Left lung (tissue), 4 donors: ENCODE measurements at regions not wholly inside any gene's neighbourhood (a gene's known extent, or its start where the extent isn't known, plus 50 kb on each side); places are given as distances from the start of the nearest gene placed in this dataset.
A peak's percentile ranks its signal among the peaks of the same experiment; 100 is the strongest.
"Not testable (repeated sequence)": the region's sequence is repeated elsewhere in the genome, so short reads cannot be mapped to it uniquely, and the experiment has no call there.

Experiments used
- ATAC-seq: fragments of 200-7000 bp; cut with Tn5 transposase; one replicate; pipeline ENCODE4 v1.9.1; 2020; ENCODE audit warnings: moderate library complexity
- DNase-seq, 4 donors: peaks; one replicate each; pipeline ENCODE4 v3.0.0-alpha.2; 2013 to 2020
- H3K27ac ChIP-seq, 2 donors: fragments of 200-600 bp; sonication (generic) in 1 of 2; one replicate each; pipeline versions ENCODE4 v1.5.0 to v1.8.0; 2020 to 2021
- H3K27me3 ChIP-seq, 2 donors: fragments of 200-600 bp; sonication (generic) in 1 of 2; one replicate each; pipeline versions ENCODE4 v1.5.0 to v1.8.0; 2020 to 2021
- H3K36me3 ChIP-seq, 2 donors: fragments of 200-600 bp; sonication (generic) in 1 of 2; one replicate each; pipeline versions ENCODE4 v1.5.0 to v1.8.0; 2020 to 2021
- H3K4me1 ChIP-seq, 2 donors: fragments of 200-600 bp; one replicate each; pipeline ENCODE4 v1.8.0; 2021
- H3K4me3 ChIP-seq, 2 donors: fragments of 200-600 bp; sonication (generic) in 1 of 2; one replicate each; pipeline versions ENCODE4 v1.5.0 to v1.8.0; 2020 to 2021; ENCODE audit warnings: mild to moderate bottlenecking in 1 of 2
- H3K9me3 ChIP-seq, 2 donors: fragments of 200-600 bp; sonication (generic) in 1 of 2; one replicate each; pipeline versions ENCODE4 v1.5.0 to v1.8.0; 2020 to 2021
- CTCF ChIP-seq, 2 donors: fragments of 200-600 bp; sonication (generic) in 1 of 2; IDR thresholded peaks; one replicate each; pipeline versions ENCODE4 v1.5.0 to v1.8.0; 2021; ENCODE audit warnings: antibody characterized with exemption in 2 of 2
- intact Hi-C, 2 donors: fragments of 100-400 bp; cut with DNase I; formaldehyde crosslinking; loops; one replicate each; pipeline versions ENCODE4 v1.11.2 to v1.14.2; 2022
- donor health status: DM: no; HTN: yes; CAD: no.
- donor health status: DM: no; HTN: no; CAD: no.

- no peak for TF ChIP-seq CTCF (IDR thresholded peaks at IDR 0.05)
These were observed 900.6 kb downstream of the NCAM2 start for GRCh38 chr21:21898801-21899200.

GRCh38 chr21:21902416-21902815 lies 904.2 kb downstream of the NCAM2 start:
- H3K27ac ChIP-seq, H3K27me3 ChIP-seq, intact Hi-C loops, H3K36me3 ChIP-seq, H3K4me1 ChIP-seq, ATAC-seq, DNase-seq, H3K4me3 ChIP-seq: not testable (repeated sequence)
- H3K9me3 ChIP-seq: peaks cover 0 to 11% of the 10 kb centered on the region in 2 donors

More at GRCh38 chr21:21898801-21899200, 900.6 kb downstream of the NCAM2 start:
- ATAC-seq (no peak), DNase-seq (no peak)
- Histone ChIP-seq H3K4me3 (no peak overlapping the region), H3K36me3 (no peaks in the 10 kb centered on the region), H3K4me1 (no peaks in the 10 kb centered on the region), H3K27ac (no peak overlapping the region), H3K27me3 (no peaks in the 10 kb centered on the region), H3K9me3 (peaks cover 0 to 26% of the 10 kb centered on the region in 2 donors)
- intact Hi-C loops: no loop called here

GRCh38 chr21:21907271-21907670 lies 909.1 kb downstream of the NCAM2 start:
- H3K27me3 ChIP-seq: no peaks in the 10 kb centered on the region
- no peak for TF ChIP-seq CTCF (IDR thresholded peaks at IDR 0.05)
- intact Hi-C loops: no loop called here
- H3K27ac ChIP-seq: no peak overlapping the region
- H3K36me3 ChIP-seq: no peaks in the 10 kb centered on the region
- H3K4me3 ChIP-seq: no peak overlapping the region
- no peaks in the 10 kb centered on the region for H3K4me1 ChIP-seq
- H3K9me3 ChIP-seq: peaks cover 0 to 12% of the 10 kb centered on the region in 2 donors
- ATAC-seq (no peak), DNase-seq (peak in 1 of 4 donors; percentile 9)

- intact Hi-C loops: no loop called here
- Histone ChIP-seq H3K36me3 (no peaks in the 10 kb centered on the region), H3K9me3 (no peaks in the 10 kb centered on the region), H3K27me3 (no peaks in the 10 kb centered on the region), H3K4me3 (no peak overlapping the region), H3K4me1 (no peaks in the 10 kb centered on the region), H3K27ac (no peak overlapping the region)
- ATAC-seq: no peak
- DNase-seq: no peak
- no peak for TF ChIP-seq CTCF (IDR thresholded peaks at IDR 0.05)
These were observed 917.6 kb downstream of the NCAM2 start for GRCh38 chr21:21915816-21916215.

- peak in 1 of 2 donors; percentile 35 for TF ChIP-seq CTCF (IDR thresholded peaks at IDR 0.05)
- H3K4me1 ChIP-seq: no peaks in the 10 kb centered on the region
- intact Hi-C loops: no loop called here
- DNase-seq: peak in 1 of 4 donors; percentile 20
- no peaks in the 10 kb centered on the region for H3K36me3 ChIP-seq
- peak; percentile 62 for ATAC-seq
- no peak overlapping the region for H3K27ac ChIP-seq
- H3K9me3 ChIP-seq: no peaks in the 10 kb centered on the region
- H3K27me3 ChIP-seq: no peaks in the 10 kb centered on the region
- no peak overlapping the region for H3K4me3 ChIP-seq
These were observed 923.4 kb downstream of the NCAM2 start for GRCh38 chr21:21921410-21922232.
